ENCODE measurements at regions not wholly inside any gene's neighbourhood (a gene's known extent, or its start where the extent isn't known, plus 50 kb on each side); places are given as distances from the start of the nearest gene placed in this dataset.

DNA sequence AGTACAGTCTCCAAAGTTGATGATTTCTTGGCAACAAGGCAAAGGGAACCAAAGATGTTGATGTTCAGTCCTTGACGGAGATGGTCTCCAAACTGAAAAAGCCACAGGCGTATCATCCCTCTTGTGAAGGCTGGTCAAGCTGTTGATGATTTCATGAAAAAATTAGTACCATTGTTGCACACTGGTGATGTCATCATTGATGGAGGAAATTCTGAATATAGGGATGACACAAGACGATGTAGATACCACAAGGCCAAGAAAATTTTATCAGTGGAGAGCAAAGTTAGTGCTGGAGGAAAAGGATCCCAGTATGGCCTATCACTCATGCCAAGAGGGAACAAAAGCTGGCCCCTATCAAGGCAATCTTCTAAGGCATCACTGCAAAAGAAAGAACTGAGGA, 88.7 kb upstream of the KRR1 start:
- Histone ChIP-seq H3K27me3 (ENCODE audit: control insufficient read depth, insufficient read depth, low read length) (no peaks in the 10 kb centered on the region), H3K4me1 (ENCODE audit: control insufficient read depth, extremely low read depth, insufficient read depth, low read length) (no peaks in the 10 kb centered on the region), H3K4me2 (ENCODE audit: extremely low read depth, insufficient read depth, low read length) (no peak overlapping the region), H2AFZ (ENCODE audit: low read length) (no peak overlapping the region), H3K9me3 (ENCODE audit: control insufficient read depth, insufficient read depth, low read depth, low read length) (no peaks in the 10 kb centered on the region), H4K20me1 (ENCODE audit: control insufficient read depth, extremely low read depth, insufficient read depth, low read length) (no peaks in the 10 kb centered on the region), H3K79me2 (ENCODE audit: control insufficient read depth, insufficient read depth, low read length) (no peaks in the 10 kb centered on the region), H3K27ac (ENCODE audit: insufficient read depth, low read length) (no peak overlapping the region), H3K36me3 (ENCODE audit: control insufficient read depth, insufficient read depth, low read length) (no peaks in the 10 kb centered on the region), H3K4me3 (replicated peaks in 1 of 4; ENCODE audit: control extremely low read depth in 1 of 4, insufficient read depth in 1 of 4, low read depth in 3 of 4, low read length in 4 of 4) (no peak overlapping the region), H3K9ac (ENCODE audit: insufficient read depth, low read length) (no peak overlapping the region)
- DNase-seq (ENCODE audit: low read depth in 2 of 2) = no peak
- TF ChIP-seq, protein P1, sequence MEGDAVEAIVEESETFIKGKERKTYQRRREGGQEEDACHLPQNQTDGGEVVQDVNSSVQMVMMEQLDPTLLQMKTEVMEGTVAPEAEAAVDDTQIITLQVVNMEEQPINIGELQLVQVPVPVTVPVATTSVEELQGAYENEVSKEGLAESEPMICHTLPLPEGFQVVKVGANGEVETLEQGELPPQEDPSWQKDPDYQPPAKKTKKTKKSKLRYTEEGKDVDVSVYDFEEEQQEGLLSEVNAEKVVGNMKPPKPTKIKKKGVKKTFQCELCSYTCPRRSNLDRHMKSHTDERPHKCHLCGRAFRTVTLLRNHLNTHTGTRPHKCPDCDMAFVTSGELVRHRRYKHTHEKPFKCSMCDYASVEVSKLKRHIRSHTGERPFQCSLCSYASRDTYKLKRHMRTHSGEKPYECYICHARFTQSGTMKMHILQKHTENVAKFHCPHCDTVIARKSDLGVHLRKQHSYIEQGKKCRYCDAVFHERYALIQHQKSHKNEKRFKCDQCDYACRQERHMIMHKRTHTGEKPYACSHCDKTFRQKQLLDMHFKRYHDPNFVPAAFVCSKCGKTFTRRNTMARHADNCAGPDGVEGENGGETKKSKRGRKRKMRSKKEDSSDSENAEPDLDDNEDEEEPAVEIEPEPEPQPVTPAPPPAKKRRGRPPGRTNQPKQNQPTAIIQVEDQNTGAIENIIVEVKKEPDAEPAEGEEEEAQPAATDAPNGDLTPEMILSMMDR (conservative IDR thresholded peaks at IDR 0.05 in 1 of 2, IDR thresholded peaks at IDR 0.05 in 1 of 2; ENCODE audit: low read depth in 1 of 2, low read length in 2 of 2) = no peak

DNA sequence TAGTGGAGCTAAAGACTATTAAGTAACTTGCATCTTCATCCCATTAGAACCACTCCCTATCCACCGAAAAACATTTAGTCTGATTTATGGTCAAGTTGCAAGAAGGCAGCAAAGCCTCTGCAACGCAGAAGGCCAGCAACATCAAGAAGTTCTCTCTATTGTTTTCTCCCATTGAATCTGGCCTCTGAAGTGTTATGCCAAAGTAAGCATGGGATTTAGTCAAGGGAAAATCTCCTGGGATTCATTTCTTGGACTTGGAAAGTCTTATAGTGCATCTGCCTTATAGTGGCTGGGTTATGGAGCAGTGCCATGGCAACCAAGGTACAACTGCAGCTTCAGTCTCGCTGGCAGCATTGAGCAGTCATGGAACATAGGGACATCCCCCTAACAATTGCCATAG, 87.7 kb upstream of the KRR1 start:
- Histone ChIP-seq H3K9me3 (ENCODE audit: control insufficient read depth, insufficient read depth, low read depth, low read length) (no peaks in the 10 kb centered on the region), H3K4me1 (ENCODE audit: control insufficient read depth, extremely low read depth, insufficient read depth, low read length) (no peaks in the 10 kb centered on the region), H3K27me3 (ENCODE audit: control insufficient read depth, insufficient read depth, low read length) (no peaks in the 10 kb centered on the region), H3K4me3 (replicated peaks in 1 of 4; ENCODE audit: control extremely low read depth in 1 of 4, insufficient read depth in 1 of 4, low read depth in 3 of 4, low read length in 4 of 4) (no peak overlapping the region), H3K79me2 (ENCODE audit: control insufficient read depth, insufficient read depth, low read length) (no peaks in the 10 kb centered on the region), H4K20me1 (ENCODE audit: control insufficient read depth, extremely low read depth, insufficient read depth, low read length) (no peaks in the 10 kb centered on the region), H2AFZ (ENCODE audit: low read length) (no peak overlapping the region), H3K4me2 (ENCODE audit: extremely low read depth, insufficient read depth, low read length) (no peak overlapping the region), H3K9ac (ENCODE audit: insufficient read depth, low read length) (no peak overlapping the region), H3K36me3 (ENCODE audit: control insufficient read depth, insufficient read depth, low read length) (no peaks in the 10 kb centered on the region), H3K27ac (ENCODE audit: insufficient read depth, low read length) (no peak overlapping the region)
- no peak for DNase-seq (ENCODE audit: low read depth in 2 of 2)
- TF ChIP-seq EZH2 (IDR thresholded peaks at IDR 0.05; ENCODE audit: low read length, missing control alignments) = no peak
- TF ChIP-seq, protein P1 (conservative IDR thresholded peaks at IDR 0.05 in 1 of 2, IDR thresholded peaks at IDR 0.05 in 1 of 2; ENCODE audit: low read depth in 1 of 2, low read length in 2 of 2) = no peak

DNA sequence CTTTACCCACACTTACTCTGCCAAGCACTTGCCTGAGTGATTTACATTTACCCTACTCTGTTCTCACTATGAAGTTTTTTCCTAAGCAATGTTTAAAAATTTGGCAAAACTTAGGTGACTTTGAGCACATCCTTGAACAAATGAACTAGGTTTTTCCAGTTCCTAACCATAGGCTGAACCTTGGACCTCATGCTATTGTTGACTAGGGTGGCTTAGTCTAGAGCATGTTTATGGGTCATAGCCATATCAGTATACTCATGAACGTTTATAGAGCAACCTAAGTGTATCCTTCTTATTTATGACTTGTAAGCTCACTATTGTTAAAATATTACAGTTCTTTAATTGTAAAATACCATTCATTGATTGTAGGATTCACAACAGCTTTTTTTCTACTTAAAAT, 85.0 kb upstream of the KRR1 start:
- TF ChIP-seq EZH2 (IDR thresholded peaks at IDR 0.05; ENCODE audit: low read length, missing control alignments) = no peak
- TF ChIP-seq, protein P1 (conservative IDR thresholded peaks at IDR 0.05 in 1 of 2, IDR thresholded peaks at IDR 0.05 in 1 of 2; ENCODE audit: low read depth in 1 of 2, low read length in 2 of 2) = no peak
- Histone ChIP-seq H3K4me1 (ENCODE audit: control insufficient read depth, extremely low read depth, insufficient read depth, low read length) (no peaks in the 10 kb centered on the region), H3K36me3 (ENCODE audit: control insufficient read depth, insufficient read depth, low read length) (no peaks in the 10 kb centered on the region), H3K27me3 (ENCODE audit: control insufficient read depth, insufficient read depth, low read length) (no peaks in the 10 kb centered on the region), H4K20me1 (ENCODE audit: control insufficient read depth, extremely low read depth, insufficient read depth, low read length) (no peaks in the 10 kb centered on the region), H2AFZ (ENCODE audit: low read length) (no peak overlapping the region), H3K9me3 (ENCODE audit: control insufficient read depth, insufficient read depth, low read depth, low read length) (no peaks in the 10 kb centered on the region), H3K27ac (ENCODE audit: insufficient read depth, low read length) (no peak overlapping the region), H3K4me2 (ENCODE audit: extremely low read depth, insufficient read depth, low read length) (no peak overlapping the region), H3K4me3 (replicated peaks in 1 of 4; ENCODE audit: control extremely low read depth in 1 of 4, insufficient read depth in 1 of 4, low read depth in 3 of 4, low read length in 4 of 4) (no peak overlapping the region), H3K79me2 (ENCODE audit: control insufficient read depth, insufficient read depth, low read length) (no peaks in the 10 kb centered on the region), H3K9ac (ENCODE audit: insufficient read depth, low read length) (no peak overlapping the region)
- no peak for DNase-seq (ENCODE audit: low read depth in 2 of 2)
